ENCODE measurements at regions not wholly inside any gene's neighbourhood (a gene's known extent, or its start where the extent isn't known, plus 50 kb on each side); places are given as distances from the start of the nearest gene placed in this dataset.

DNA sequence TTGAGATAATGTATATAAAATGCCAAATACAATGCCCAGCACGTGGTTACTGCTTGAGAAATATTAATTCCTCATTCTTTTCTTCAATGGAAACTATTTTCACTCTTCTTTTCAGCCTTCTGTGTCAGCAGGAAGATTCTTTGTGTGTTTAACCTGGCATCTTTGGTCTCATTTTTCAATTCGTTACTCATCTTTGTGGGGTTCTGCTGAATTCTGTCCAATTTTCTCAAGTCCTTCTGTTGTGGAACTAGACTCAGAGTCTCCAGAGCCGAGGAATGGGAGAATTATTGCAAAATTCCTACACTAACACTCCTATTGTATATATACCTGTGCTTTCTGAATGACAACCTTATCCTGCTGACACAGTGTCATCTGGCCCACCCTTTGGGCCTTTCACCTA, 96.8 kb upstream of the RGMA start:
- H3K27ac ChIP-seq: no peak overlapping the region
- no peaks in the 10 kb centered on the region for H3K4me1 ChIP-seq
- no peaks in the 10 kb centered on the region for H3K9me3 ChIP-seq
- intact Hi-C loops (cut with DNase I; ENCODE audit: low total_unique reads): no loop called here
- DNase-seq: no peak
- no peaks in the 10 kb centered on the region for H3K36me3 ChIP-seq
- H3K4me3 ChIP-seq: no peak overlapping the region
- H3K27me3 ChIP-seq: no peaks in the 10 kb centered on the region
- TF ChIP-seq POLR2A (IDR thresholded peaks at IDR 0.05): no peak
- TF ChIP-seq, protein P1, sequence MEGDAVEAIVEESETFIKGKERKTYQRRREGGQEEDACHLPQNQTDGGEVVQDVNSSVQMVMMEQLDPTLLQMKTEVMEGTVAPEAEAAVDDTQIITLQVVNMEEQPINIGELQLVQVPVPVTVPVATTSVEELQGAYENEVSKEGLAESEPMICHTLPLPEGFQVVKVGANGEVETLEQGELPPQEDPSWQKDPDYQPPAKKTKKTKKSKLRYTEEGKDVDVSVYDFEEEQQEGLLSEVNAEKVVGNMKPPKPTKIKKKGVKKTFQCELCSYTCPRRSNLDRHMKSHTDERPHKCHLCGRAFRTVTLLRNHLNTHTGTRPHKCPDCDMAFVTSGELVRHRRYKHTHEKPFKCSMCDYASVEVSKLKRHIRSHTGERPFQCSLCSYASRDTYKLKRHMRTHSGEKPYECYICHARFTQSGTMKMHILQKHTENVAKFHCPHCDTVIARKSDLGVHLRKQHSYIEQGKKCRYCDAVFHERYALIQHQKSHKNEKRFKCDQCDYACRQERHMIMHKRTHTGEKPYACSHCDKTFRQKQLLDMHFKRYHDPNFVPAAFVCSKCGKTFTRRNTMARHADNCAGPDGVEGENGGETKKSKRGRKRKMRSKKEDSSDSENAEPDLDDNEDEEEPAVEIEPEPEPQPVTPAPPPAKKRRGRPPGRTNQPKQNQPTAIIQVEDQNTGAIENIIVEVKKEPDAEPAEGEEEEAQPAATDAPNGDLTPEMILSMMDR (IDR thresholded peaks at IDR 0.05): no peak

GRCh38 chr15:93182703-93183205, 93.7 kb upstream of the RGMA start:
- no peak for TF ChIP-seq POLR2A (IDR thresholded peaks at IDR 0.05)
- TF ChIP-seq, protein P1 (IDR thresholded peaks at IDR 0.05): no peak
- no peaks in the 10 kb centered on the region for H3K9me3 ChIP-seq
- H3K36me3 ChIP-seq: no peaks in the 10 kb centered on the region
- H3K4me1 ChIP-seq: no peaks in the 10 kb centered on the region
- no peak for DNase-seq
- H3K27ac ChIP-seq: no peak overlapping the region
- intact Hi-C loops (cut with DNase I; ENCODE audit: low total_unique reads): no loop called here
- H3K4me3 ChIP-seq: no peak overlapping the region
- no peaks in the 10 kb centered on the region for H3K27me3 ChIP-seq

DNA sequence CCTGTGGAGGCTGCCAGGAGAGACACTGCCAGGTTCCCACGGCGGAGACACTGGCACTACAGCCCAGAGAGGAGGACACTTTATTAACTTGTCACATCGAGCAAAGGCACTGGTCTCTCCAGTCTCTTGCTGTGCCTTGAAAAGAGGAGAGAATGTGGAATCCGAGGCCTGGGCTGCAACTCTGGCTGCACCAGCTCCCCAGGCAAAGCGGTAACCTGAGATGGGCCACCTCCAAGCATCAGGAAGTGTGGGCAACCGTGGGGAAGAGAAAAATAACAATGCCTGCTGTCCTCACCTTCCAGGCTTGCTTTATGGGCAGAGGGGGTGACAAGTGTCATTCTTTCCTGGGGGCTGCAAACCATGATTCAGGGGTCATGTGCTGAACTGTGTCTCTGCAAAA, 91.6 kb upstream of the RGMA start:
- no peaks in the 10 kb centered on the region for H3K9me3 ChIP-seq
- intact Hi-C loops (cut with DNase I; ENCODE audit: low total_unique reads): no loop called here
- TF ChIP-seq, protein P1 (IDR thresholded peaks at IDR 0.05): no peak
- no peak for TF ChIP-seq POLR2A (IDR thresholded peaks at IDR 0.05)
- H3K27me3 ChIP-seq: no peaks in the 10 kb centered on the region
- no peaks in the 10 kb centered on the region for H3K4me1 ChIP-seq
- no peak overlapping the region for H3K4me3 ChIP-seq
- H3K36me3 ChIP-seq: no peaks in the 10 kb centered on the region
- DNase-seq: no peak
- no peak overlapping the region for H3K27ac ChIP-seq

DNA sequence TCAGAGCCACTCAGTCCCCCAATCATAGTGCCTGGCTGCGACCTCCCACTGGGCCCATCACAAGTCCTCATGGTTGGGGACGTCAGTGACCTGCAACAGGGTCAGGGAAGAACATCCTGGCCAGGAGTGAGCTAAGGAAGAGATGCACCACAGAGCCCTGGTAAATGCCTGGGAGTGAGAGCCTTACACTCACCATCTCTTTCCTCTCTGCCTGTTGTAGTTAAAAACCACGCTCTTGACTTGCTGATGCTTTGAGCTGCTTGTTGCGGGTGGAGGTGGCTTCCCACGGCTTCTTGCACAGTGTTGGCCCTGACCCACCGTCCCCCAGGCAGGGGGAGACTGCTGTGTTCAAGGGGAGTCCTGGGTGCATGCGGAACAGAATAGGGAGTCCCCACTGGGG, 91.1 kb upstream of the RGMA start:
- TF ChIP-seq POLR2A (IDR thresholded peaks at IDR 0.05): no peak
- TF ChIP-seq, protein P1 (IDR thresholded peaks at IDR 0.05): no peak

GRCh38 chr15:93179700-93180102, 90.7 kb upstream of the RGMA start:
- intact Hi-C loops (cut with DNase I; ENCODE audit: low total_unique reads): no loop called here
- no peak overlapping the region for H3K4me3 ChIP-seq
- H3K27ac ChIP-seq: no peak overlapping the region
- DNase-seq: no peak
- H3K36me3 ChIP-seq: no peaks in the 10 kb centered on the region
- no peaks in the 10 kb centered on the region for H3K4me1 ChIP-seq
- H3K27me3 ChIP-seq: no peaks in the 10 kb centered on the region
- no peaks in the 10 kb centered on the region for H3K9me3 ChIP-seq
- TF ChIP-seq POLR2A (IDR thresholded peaks at IDR 0.05): no peak
- TF ChIP-seq, protein P1 (IDR thresholded peaks at IDR 0.05): no peak

More for the DNA sequence above, 91.1 kb upstream of the RGMA start:
- H3K27ac ChIP-seq: no peak overlapping the region
- no peaks in the 10 kb centered on the region for H3K27me3 ChIP-seq
- DNase-seq: no peak
- H3K36me3 ChIP-seq: no peaks in the 10 kb centered on the region
- no peaks in the 10 kb centered on the region for H3K9me3 ChIP-seq
- intact Hi-C loops (cut with DNase I; ENCODE audit: low total_unique reads): no loop called here
- no peaks in the 10 kb centered on the region for H3K4me1 ChIP-seq
- no peak overlapping the region for H3K4me3 ChIP-seq

Measured in uterus (tissue), 3 donors.